T-helper 2 cell (primary cell): ENCODE measurements at regions not wholly inside any gene's neighbourhood (a gene's known extent, or its start where the extent isn't known, plus 50 kb on each side); places are given as distances from the start of the nearest gene placed in this dataset.
"Not testable (repeated sequence)": the region's sequence is repeated elsewhere in the genome, so short reads cannot be mapped to it uniquely, and the experiment has no call there.

Source experiments
- DNase-seq, 5 experiments: peaks; one replicate each; pipeline versions ENCODE4 v3.0.0 to v3.0.0-alpha.2; 2012 to 2022

- DNase-seq, result no peak
Measured at GRCh38 chr14:28820677-28821076, 54.1 kb downstream of the FOXG1 start.

- DNase-seq, result no peak
Measured at GRCh38 chr14:28821993-28822392, 55.4 kb downstream of the FOXG1 start.

GRCh38 chr14:28823245-28823644 lies 56.7 kb downstream of the FOXG1 start:
- DNase-seq, result no peak

- DNase-seq, result no peak
Measured at GRCh38 chr14:28830115-28830534, 63.5 kb downstream of the FOXG1 start.

- peak in 1 of 5 experiments; percentile 0 for DNase-seq
Measured at GRCh38 chr14:28831126-28831525, 64.5 kb downstream of the FOXG1 start.

- DNase-seq, result not testable (repeated sequence)
Measured at GRCh38 chr14:28842569-28842968, 76.0 kb downstream of the FOXG1 start.

GRCh38 chr14:28867571-28867970 lies 101.0 kb downstream of the FOXG1 start:
- DNase-seq, result no peak

- DNase-seq, result no peak
Measured at GRCh38 chr14:28870033-28870564, 103.5 kb downstream of the FOXG1 start.

GRCh38 chr14:28875934-28876571 lies 109.5 kb downstream of the FOXG1 start:
- DNase-seq, result no peak

- no peak for DNase-seq
Measured at GRCh38 chr14:28876572-28876945, 110.0 kb downstream of the FOXG1 start.

GRCh38 chr14:28877923-28878322 lies 111.3 kb downstream of the FOXG1 start:
- no peak for DNase-seq

GRCh38 chr14:28879573-28879996 lies 113.0 kb downstream of the FOXG1 start:
- no peak for DNase-seq

GRCh38 chr14:28886940-28887339 lies 120.4 kb downstream of the FOXG1 start:
- DNase-seq, result no peak

GRCh38 chr14:28895389-28895788 lies 128.8 kb downstream of the FOXG1 start:
- DNase-seq, result no peak

GRCh38 chr14:28896337-28896736 lies 129.8 kb downstream of the FOXG1 start:
- DNase-seq, result no peak

GRCh38 chr14:28901631-28902030 lies 135.0 kb downstream of the FOXG1 start:
- DNase-seq, result no peak

- no peak for DNase-seq
Measured at GRCh38 chr14:28902930-28903329, 136.3 kb downstream of the FOXG1 start.

GRCh38 chr14:28911521-28911920 lies 144.9 kb downstream of the FOXG1 start:
- DNase-seq, result no peak

- no peak for DNase-seq
Measured at GRCh38 chr14:28913056-28913455, 146.5 kb downstream of the FOXG1 start.

- no peak for DNase-seq
Measured at GRCh38 chr14:28926122-28926521, 159.5 kb downstream of the FOXG1 start.

- DNase-seq, result no peak
Measured at GRCh38 chr14:28931999-28932398, 165.4 kb downstream of the FOXG1 start.

GRCh38 chr14:28936601-28937000 lies 170.0 kb downstream of the FOXG1 start:
- no peak for DNase-seq

GRCh38 chr14:28941758-28942157 lies 175.2 kb downstream of the FOXG1 start:
- DNase-seq, result no peak

GRCh38 chr14:28944605-28945004 lies 178.0 kb downstream of the FOXG1 start:
- no peak for DNase-seq

GRCh38 chr14:28946267-28946666 lies 179.7 kb downstream of the FOXG1 start:
- no peak for DNase-seq
